PC-3 (cell line): ENCODE measurements at regions not wholly inside any gene's neighbourhood (a gene's known extent, or its start where the extent isn't known, plus 50 kb on each side); places are given as distances from the start of the nearest gene placed in this dataset.

Experiments used
- CTCF ChIP-seq: fragments of 300-600 bp; sonication (generic); conservative IDR thresholded peaks from 2 replicates; pipeline ENCODE4 v1.5.1; 2017; ENCODE audit warnings: antibody characterized with exemption, low read depth, mild to moderate bottlenecking, low read length
- EZH2 ChIP-seq: fragments of 300-600 bp; sonication (generic); IDR thresholded peaks from one replicate; pipeline ENCODE4 v1.6.1; 2017; ENCODE audit warnings: antibody characterized with exemption, mild to moderate bottlenecking, low read length; ENCODE audit not compliant: unreplicated experiment
- EZH2phosphoT487 ChIP-seq: fragments of 300-600 bp; sonication (generic); IDR thresholded peaks from 2 replicates; pipeline ENCODE4 v1.6.1; 2018; ENCODE audit warnings: mild to moderate bottlenecking, antibody characterized with exemption, low read length, borderline replicate concordance

GRCh38 chr15:93758824-93759223, 472.5 kb upstream of the MCTP2 start:
- TF ChIP-seq CTCF (no peak), EZH2 (no peak), EZH2phosphoT487 (no peak)
